NCI-H82 (cell line): ENCODE measurements at regions not wholly inside any gene's neighbourhood (a gene's known extent, or its start where the extent isn't known, plus 50 kb on each side); places are given as distances from the start of the nearest gene placed in this dataset.
"Not testable (repeated sequence)": the region's sequence is repeated elsewhere in the genome, so short reads cannot be mapped to it uniquely, and the experiment has no call there.

Source experiments
- DNase-seq: peaks from one replicate; lab custom pipeline; 2025; lab: John Stamatoyannopoulos, UW

DNA sequence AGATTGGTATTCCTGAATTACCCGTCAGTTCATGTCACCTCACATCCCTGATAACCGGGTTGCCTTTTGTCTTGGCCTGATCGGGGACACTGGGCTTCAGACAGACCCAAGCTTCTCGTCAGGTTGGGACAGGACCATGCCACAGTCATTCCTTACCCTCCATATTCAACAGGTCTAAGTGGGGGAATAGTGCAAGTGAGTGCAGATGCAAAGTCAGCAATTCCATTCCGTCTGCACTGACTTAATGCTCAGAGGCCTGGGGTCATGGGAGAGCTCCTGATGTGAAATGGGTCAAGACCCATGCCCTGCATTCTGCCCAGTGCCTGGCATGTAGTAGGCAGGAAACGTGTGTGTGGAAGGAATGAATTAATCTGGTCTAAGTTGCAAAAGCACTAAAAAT, 95.4 kb upstream of the PITRM1 start:
- no peak for DNase-seq

DNA sequence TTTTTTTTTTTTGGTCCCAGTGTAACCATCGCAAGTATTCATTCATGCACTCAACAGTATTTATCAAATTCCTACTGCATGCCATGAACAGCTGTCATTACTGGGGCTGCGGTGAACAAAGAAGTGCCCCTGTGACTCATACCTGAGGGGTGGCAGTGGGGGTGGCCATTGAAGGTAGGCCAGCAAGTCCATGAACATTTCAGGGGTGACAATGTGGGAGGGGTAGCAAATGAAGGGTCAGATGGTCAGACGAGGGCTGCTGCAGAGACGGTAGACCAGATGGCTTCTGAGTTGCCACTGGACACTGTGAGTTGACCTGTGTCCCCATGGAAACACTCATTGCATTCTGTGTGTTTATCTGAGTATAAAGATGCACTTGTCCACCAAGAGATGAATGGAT, 92.5 kb upstream of the PITRM1 start:
- DNase-seq: no peak

DNA sequence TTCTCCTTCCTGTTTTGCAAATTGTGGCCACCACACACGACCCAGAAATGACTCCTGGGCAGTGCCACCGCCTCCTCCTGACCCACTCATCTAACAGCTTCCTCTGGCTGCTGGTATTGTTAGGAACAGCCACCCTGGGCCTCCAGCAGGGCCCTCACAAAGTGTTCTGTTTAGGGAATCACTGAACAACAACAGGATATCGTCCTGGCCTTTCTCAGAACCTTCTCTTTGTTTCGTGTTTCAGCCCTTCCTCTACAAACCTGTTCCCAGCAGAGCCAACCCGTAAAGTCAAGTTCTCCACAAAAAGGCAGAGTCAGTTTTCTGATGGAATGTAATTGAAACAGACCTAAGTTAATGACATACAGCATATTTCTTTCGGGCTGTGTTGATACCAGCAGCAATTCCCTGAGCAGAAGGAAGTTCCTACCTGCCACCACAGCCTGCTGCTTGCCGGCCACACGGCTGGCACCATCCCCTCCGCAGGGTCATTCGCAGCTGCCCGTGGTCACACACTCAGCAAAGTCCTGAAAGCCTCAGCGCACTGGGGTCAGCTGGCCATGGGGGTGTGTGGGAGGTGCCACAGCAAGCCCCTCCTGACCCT, 91.7 kb upstream of the PITRM1 start:
- DNase-seq: no peak

DNA sequence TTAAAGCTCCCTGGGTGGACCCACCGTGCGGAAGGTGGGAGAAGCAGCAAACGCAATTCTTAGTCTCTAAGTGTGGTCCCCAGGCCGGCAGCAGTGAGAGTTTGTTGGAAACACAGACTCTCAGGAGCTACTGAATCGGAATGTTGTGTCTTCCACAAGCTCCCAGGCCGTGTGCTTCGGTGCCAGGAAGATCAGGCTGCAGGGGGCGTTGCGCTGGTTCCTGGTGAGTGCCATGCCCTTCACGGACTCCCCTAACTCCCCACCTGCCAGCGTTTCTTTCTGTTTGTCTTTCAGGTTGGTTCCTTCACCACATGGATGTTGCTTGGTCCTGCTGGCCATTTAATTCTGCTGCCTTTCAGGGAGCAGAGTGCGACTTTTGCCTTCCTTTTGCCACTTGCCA, 91.2 kb upstream of the PITRM1 start:
- DNase-seq: no peak

DNA sequence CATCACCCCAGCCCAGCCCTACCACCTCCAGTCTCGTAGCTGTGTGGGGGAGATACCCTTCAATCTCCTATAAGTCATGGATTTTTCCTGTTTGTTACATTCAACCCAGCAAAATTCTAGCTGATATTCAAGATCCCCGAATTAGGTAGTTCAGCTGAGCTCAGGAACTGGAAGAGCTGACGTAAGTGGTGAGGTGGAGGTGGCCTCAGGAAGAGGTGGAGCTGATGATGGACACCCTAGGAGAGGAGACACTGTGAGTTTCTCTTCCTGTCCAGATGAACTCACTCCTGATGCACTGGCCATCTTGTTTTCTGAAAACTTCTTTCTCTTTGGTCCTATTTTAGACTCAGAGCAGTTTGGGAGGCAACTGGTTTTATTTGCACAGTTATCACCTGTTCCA, 90.5 kb upstream of the PITRM1 start:
- no peak for DNase-seq

DNA sequence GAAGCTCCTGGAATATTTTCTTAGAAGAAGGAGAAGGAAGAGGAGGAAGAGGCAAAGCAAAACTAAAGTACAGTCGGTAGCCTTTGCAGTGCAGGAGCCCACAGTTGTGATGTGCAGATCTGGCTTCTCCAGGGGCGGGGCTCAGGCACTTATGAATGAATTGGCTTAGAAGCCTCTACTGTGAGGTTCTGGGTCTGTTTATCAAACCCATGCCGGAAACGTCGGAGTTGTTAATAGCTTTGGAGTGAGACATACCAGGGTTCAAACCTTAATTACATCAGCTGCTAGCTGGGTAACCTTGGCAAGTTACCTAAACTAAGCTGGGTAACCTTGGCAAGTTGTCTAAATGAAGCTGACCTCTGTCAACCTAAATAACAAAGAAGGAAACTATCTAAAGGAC, 89.3 kb upstream of the PITRM1 start:
- DNase-seq: no peak

DNA sequence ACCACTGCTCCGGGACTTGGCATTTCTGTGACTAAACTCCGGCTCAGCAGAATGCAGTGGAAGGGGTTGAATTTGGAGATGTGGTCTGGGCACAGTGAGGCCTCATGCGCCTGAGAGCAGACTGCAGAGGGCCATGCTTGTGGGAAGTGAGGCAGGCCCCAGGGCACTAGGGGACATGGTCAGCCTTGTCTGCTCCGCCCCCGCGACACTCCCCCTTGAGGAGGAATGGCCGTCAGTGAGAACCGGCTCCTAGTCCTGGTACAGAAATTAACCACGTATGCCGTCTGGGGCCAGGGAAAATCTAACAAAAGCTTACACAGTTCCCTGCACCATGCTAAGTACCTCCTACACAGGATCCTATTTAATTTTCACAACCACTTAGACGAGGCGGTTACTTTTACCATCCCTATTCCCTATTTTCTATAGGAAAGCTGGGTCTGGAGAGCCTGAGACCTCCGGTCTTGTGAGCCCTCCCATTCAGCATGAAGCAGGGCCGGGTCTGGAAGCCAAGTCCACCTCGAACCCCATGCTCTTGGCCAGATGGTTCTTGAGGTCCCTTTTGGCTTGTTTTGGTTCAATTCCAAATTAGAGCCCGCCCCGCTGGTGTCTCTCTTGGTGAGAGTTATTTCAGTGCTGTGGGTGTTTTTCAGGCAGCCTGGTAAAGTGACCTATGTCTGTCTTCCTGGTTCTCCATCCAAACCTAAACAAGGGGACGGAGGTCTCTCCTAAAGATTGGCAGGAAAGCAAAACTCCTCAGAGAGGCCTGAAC, 87.7 kb upstream of the PITRM1 start:
- DNase-seq: no peak

DNA sequence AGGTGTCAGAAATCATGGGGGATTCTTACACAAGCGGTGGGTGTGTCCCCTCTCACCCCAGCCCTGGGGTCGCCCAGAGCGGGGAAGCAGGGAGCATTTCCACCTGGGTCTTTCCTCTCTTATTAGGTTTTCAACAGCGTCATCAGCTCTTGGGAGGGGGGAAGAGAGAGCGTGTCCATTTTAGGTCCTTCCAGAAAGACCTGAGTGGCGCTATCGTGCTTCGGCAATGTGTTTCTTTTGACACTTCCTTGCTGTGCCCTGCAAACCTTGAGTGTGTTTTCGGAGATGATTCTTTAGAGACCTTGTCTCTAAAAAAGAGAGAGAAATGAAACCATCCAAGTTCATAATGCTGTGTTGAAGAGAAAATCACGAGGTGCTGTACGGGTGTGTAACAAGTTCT, 86.9 kb upstream of the PITRM1 start:
- DNase-seq: no peak

DNA sequence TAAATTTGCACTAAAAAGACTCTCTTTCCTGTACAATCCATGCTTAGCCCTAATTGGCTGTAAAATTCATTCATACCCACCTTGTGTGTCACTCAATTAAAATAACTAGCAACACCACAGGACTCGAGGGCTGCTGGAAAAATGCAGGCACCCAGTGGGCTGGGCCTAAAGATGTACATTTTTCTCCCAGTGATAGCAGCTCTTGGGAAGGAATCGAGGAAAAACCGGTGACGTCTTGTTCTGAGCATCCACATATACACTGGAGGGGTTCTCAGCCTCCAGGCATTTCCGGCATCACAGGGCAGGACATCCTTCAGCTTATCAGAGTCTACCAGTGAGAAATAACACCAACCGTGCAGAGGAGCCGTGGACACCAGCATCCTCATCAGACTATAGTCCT, 85.8 kb upstream of the PITRM1 start:
- DNase-seq: no peak

DNA sequence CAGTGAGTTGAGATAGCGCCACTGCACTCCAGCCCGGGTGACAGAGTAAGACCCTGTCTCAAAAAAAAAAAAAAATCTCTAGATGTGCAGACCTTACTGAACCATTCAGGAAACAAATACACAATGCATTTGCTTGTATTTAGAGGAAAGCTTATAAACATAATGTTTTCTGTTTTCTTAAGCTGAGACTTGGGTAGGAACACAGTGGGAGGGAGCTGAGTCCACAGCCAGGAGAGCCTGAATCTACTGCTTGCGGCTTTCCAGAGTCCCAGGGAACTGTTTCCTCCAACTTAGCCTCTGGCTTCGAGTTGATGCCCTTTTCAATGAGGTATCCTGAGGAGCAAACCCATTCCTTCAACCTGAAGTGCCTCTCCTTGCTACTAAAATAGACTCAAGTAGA, 83.0 kb upstream of the PITRM1 start:
- DNase-seq: no peak

DNA sequence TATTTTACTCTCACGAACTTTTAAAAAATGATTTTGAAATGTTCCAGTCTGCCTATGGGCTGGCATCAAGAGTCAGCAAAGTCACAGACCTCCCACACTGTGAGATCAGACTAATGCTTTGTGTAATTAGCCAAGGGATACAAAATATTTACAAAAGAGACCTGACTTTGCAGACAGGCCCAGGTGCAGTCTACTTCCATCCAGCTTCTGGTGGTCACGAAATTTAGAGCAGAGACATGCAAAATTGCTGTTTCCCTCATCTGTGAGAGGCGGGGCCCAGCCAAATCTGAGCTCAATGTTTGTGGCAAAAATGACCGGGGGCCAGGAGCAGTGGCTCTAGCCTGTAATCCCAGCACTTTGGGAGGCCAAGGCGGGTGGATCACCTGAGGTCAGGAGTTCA, 82.5 kb upstream of the PITRM1 start:
- no peak for DNase-seq

DNA sequence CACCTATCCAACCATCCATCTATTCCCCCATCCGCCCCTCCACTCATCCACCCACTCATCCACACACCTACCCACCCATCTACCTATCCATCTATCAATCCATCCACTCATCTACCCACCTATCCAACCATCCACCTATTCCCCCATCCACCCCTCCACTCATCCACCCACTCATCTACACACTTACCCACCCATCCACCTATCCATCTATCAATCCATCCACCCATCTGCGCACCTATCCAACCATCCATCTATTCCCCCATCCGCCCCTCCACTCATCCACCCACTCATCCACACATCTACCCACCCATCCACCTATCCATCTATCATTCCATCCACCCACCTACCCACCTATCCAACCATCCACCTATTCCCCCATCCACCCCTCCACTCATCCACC, 81.4 kb upstream of the PITRM1 start:
- not testable (repeated sequence) for DNase-seq

DNA sequence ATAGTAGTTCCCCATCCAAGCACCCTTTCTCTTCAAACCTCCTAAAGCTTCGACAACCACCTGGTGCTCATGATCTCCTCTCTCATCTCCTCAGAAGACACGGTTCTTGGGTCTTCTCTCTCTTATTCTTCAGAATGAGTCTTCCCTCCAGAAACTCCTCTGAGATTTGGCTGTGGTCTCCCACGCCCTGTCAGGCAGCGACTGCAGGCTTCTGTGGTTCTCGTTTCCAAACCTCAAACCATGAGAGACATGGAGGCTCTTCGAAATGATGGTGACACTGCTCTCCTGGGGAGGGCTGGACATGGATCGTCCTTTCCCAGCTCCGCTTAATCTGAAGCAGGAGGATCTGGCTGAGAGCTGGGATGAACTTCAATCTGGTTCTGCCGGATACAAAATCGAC, 78.6 kb upstream of the PITRM1 start:
- no peak for DNase-seq

DNA sequence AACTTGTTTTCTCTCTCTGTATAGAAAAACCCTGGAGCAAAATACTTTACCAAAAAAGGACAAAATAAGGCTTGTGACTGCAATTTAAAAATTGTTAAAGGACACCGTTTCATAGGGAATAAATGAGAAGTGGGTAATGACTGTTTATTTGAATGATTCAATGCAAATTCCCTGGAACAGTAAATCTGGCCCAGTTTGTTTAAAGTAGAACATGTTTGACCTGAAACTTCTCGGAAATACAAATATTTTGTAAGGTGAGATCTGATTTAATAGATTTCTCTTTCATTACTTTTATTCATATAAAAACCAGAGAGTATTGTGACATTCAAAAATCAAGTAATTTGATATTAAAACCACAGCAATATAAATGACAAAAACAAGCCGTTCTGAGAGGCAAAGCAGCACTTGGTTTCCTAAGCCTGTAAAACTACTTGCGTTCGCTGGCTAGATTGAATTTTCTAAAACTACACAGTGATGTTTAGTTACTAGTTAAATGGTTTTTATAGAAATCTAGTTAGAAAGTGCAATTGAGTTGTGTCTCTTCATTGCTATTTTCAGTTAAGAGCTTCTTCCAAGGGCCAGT, 76.8 kb upstream of the PITRM1 start:
- DNase-seq: no peak

DNA sequence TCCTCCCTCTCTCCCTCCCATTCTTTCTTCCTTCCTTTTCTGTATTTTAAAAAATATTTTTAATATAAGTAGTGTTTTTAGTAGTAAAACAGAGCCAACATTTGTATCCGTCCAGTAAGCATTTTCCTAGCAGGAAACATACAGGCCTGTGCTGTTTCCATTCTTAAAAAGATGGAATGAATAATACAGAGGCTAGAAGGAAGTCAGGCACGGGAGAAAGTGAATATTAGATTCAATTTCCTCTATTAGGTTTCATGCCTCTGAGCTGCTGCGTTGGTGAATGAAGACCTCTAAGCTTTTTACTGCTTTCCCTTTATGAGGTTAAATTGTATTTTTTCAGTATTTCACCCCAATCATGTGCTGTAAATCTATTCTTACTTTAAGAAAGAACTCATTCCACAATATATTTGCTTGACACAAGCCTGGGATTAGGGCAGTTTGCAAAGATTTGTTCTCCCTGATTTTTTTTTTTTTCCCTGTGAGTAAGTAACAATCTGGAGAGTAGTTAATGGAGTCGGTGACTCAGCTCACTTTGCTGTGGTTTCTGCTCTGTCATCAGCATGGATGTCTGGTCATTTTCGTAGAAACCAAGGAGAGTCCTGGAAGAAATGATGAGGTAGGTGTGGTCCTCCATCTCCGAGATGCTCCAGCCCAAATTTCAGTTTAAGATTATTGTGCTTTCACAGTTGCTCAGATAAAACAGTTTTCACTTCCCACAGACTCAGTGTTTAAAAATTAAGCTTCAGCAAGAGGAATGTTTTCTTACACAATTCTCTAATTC, 76.1 kb upstream of the PITRM1 start:
- no peak for DNase-seq

DNA sequence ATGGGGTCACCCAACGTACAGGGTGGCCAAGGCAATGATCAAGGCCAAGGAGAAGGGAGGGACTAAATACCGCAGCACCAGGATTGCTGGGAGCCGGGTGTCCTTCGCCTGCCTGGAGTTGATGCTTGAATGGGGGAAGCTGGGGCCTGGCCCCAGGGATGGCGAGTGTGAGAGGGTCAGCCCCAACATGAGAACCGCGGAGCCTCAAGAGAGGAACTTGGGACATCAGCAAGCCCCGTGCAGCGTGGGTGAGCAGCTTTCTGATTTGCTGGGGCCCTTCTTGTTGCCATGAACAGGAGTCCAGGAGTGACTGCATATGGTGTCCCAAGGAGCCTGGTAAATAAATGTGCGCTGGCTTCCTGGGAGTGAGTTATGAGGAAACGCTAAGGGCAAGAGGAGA, 72.8 kb upstream of the PITRM1 start:
- no peak for DNase-seq

DNA sequence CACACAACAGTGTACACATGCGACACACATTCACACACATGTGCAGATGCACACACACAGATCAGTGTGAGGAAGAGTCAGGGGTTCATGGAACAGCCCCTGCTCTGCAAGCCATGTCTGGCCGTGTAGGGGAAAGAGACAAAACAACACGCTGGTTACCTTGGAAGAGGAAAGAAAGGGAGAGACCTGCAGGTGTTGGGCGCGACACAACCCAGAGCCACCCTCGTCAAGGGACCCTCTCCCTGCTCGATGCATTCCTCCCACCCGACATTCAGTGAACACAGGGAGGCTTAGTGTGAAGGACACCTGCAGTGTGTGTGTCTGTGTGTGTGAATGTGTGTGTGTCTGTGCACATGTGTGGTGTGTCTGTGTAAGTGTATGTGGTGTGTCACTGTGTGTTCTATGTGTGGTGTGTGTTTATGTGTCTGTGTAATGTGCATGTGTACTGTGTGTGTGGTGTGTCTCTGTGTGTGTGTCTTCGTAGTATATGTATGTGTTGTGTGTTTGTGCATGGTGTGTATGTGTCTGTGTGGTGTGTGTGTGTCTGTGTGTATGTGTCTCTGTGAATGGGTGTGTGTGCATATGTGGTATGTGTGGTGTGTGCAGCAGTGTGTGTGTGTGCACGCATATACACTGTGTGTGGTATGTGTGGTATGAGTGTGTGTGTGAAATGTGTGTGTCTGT, 69.5 kb upstream of the PITRM1 start:
- no peak for DNase-seq

DNA sequence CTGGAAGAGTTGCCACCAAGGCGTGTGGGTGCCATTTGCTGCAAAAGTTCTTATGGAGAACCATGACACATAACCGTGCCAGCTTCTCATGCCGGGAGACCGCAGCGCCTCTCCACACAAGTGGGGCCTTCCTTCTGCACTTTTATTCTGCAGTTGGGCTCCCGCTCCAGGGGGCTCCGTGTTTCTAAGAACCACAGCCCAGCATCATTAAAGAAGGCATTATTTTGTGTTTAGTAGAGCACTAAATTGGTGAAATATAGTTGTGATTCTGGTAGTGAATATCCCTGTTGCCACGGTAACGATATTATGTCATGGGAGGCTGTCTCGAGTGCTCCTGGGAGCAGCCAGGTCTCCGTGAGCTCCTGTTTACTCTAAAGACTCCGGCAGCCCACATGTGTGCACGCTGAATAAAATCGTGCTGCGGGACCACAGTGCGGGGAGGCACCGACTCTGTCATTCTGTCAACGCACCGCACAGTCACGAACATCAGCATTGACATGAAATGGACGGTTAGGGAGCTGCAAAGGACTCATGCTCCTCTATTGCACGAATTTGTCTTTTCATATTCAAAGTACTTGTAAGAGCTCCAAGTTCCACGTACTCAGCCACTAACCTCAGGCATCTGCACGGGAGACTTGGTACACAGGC, 68.8 kb upstream of the PITRM1 start:
- DNase-seq: no peak

DNA sequence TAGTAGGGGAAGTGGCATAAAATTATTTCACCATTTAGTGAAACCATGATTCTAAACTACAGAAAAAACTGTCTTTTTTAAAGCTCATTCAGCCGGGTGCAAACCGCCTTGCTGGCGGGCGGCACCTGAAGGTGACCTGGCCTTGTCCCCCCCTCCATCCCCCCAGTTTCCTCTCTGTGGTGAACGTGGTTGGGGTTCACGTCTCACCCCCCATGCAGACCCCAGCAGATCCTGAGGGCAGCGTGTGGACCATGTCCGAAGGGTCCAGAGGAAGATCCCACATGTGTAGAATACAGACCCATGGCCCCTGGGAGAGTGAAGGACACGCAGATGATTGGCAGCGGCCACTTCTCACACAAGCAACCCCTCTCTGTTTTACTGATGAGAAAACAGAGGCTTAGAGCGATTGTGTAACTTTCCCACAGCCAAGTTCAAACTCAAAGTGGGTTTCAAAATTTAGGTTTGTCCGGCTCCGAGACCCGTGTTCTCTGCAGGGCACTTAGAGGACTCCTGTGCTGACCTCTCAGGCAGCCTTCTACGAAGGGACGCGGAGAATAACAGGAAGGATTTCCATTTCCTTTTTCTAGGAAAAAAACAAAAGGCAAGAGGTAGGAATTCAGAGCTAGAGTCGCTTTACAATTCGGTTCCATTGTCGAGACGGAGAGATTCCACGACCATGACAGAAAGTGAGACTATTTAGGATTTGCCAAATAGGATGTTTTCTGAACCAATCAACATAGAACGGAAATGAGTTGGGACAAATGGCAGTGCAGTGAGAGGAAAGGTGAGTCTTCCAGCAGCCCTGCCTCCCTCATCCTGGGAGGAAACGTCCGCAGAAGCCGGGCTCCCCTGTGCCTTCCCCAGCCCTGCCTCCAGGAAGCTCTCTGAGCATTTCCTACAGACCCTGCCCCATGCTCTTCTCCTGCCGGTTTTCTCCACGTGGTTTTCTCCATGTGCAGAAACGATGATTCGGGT, 67.6 kb upstream of the PITRM1 start:
- no peak for DNase-seq

DNA sequence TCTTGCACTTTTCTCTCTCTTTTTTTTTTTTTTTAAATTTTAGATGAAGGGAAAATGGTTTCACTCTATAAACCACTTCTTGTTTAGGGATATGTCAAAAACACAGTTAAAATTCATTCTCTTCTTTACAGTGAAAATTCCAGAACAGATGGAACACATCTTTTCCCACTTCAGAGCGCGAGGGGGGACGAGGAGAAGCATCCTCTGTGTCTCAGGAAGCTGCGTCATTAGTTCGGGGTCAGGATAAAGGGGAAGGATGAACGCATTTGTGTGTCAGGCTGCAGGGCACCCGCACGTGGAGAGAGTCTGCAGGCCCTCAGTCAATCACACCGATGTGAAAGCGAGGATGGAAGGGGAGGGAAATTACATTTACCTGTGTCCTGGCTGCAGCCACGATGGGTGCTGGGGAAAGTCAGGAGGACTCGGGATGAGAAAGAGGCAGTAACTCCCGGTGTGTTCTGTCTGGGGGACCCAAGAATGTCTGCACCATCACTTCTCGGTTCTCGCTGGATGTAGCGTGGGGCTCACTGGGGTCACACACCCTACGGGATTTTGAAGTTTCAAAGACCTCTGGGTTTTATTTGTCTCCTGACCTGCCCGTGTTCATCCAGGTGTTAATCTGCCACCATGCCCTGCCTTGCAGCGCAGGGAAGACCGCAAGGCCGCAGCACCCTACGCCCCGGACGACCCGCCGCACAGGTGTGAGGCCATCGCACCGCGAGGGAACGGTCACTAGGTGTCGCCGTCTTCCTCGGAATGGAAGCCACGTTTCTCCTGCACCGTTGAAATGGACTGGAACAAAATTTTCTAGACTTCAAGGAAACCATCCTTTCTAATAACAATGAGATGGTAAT, 66.7 kb upstream of the PITRM1 start:
- peak; percentile 39 for DNase-seq
